OCI-LY1 (cell line): ENCODE measurements at regions not wholly inside any gene's neighbourhood (a gene's known extent, or its start where the extent isn't known, plus 50 kb on each side); places are given as distances from the start of the nearest gene placed in this dataset.

Source experiments
- H2AFZ ChIP-seq: fragments of 200-600 bp; sonication (generic), shearing (Covaris generic); 2 replicates; pipeline ENCODE4 v1.6.0; 2014; ENCODE audit warnings: antibody characterized with exemption, mild to moderate bottlenecking, low read length
- H3F3A ChIP-seq: fragments of 200-600 bp; sonication (generic), shearing (Covaris generic); 2 replicates; pipeline ENCODE4 v1.6.0; 2014; ENCODE audit warnings: mild to moderate bottlenecking, antibody characterized with exemption, low read length, moderate library complexity; ENCODE audit not compliant: insufficient read depth
- H3K27ac ChIP-seq: fragments of 200-600 bp; sonication (generic); 2 replicates; pipeline ENCODE4 v1.5.1; 2014; ENCODE audit warnings: low read length, mixed run types, mild to moderate bottlenecking, low read depth; ENCODE audit not compliant: poor library complexity, severe bottlenecking
- H3K27me3 ChIP-seq: fragments of 200-600 bp; sonication (generic); 2 replicates; pipeline ENCODE4 v1.6.0; 2014; ENCODE audit warnings: antibody characterized with exemption, mild to moderate bottlenecking, low read length, moderate library complexity; ENCODE audit not compliant: insufficient read depth
- H3K36me3 ChIP-seq: fragments of 200-600 bp; sonication (generic); 2 replicates; pipeline ENCODE4 v1.6.1; 2014; ENCODE audit warnings: mild to moderate bottlenecking, antibody characterized with exemption, low read length, moderate library complexity, mixed read lengths; ENCODE audit not compliant: insufficient read depth
- H3K4me1 ChIP-seq: fragments of 200-600 bp; sonication (generic); 2 replicates; pipeline ENCODE4 v1.5.1; 2014; ENCODE audit warnings: mild to moderate bottlenecking, low read length, moderate library complexity; ENCODE audit not compliant: insufficient read depth, severe bottlenecking
- H3K4me2 ChIP-seq: fragments of 200-600 bp; sonication (generic), shearing (Covaris generic); 2 replicates; pipeline ENCODE4 v1.6.1; 2014; ENCODE audit warnings: low read length
- H3K4me3 ChIP-seq: fragments of 200-600 bp; sonication (generic); 2 replicates; pipeline ENCODE4 v1.5.1; 2014; ENCODE audit warnings: low read length, low read depth, mild to moderate bottlenecking, mixed read lengths; ENCODE audit not compliant: poor library complexity, severe bottlenecking
- H3K79me2 ChIP-seq: fragments of 200-600 bp; shearing (Covaris generic); 2 replicates; pipeline ENCODE4 v1.6.1; 2016; ENCODE audit warnings: mixed run types, low read length, mixed read lengths; ENCODE audit not compliant: insufficient read depth
- H3K9ac ChIP-seq: fragments of 200-600 bp; sonication (generic), shearing (Covaris generic); 2 replicates; pipeline ENCODE4 v1.6.1; 2014; ENCODE audit warnings: mild to moderate bottlenecking, low read length, mixed read lengths
- H3K9me2 ChIP-seq: fragments of 200-600 bp; sonication (generic), shearing (Covaris generic); 2 replicates; pipeline ENCODE4 v1.6.1; 2014; ENCODE audit warnings: low read depth, mild to moderate bottlenecking, low read length, mixed read lengths
- H3K9me3 ChIP-seq: fragments of 200-600 bp; shearing (Covaris generic); 2 replicates; pipeline ENCODE4 v1.6.1; 2014; ENCODE audit warnings: low read length, mixed read lengths
- H4K20me1 ChIP-seq: fragments of 200-600 bp; sonication (generic), shearing (Covaris generic); 2 replicates; pipeline ENCODE4 v1.6.0; 2016; ENCODE audit warnings: mild to moderate bottlenecking, low read length; ENCODE audit not compliant: insufficient read depth
- CTCF ChIP-seq: fragments of 200-600 bp; sonication (generic), shearing (Covaris generic); IDR thresholded peaks from 2 replicates; pipeline ENCODE4 v1.5.1; 2017; ENCODE audit warnings: mild to moderate bottlenecking, antibody characterized with exemption, low read length, moderate library complexity, mixed read lengths
- EZH2 ChIP-seq: fragments of 200-600 bp; sonication (generic), shearing (Covaris generic); IDR thresholded peaks from 2 replicates; pipeline ENCODE4 v1.8.0; 2017; ENCODE audit warnings: borderline replicate concordance, mixed run types, mild to moderate bottlenecking, antibody characterized with exemption, low read length, moderate library complexity, mixed read lengths

GRCh38 chr3:24615177-24615576, 120.5 kb upstream of the THRB start:
- H3K27ac ChIP-seq, result no peak overlapping the region
- no peaks in the 10 kb centered on the region for H3K9me2 ChIP-seq
- no peaks in the 10 kb centered on the region for H3K4me1 ChIP-seq
- no peak overlapping the region for H2AFZ ChIP-seq
- H4K20me1 ChIP-seq, result no peaks in the 10 kb centered on the region
- TF ChIP-seq EZH2, result no peak
- no peak for TF ChIP-seq CTCF
- no peaks in the 10 kb centered on the region for H3K36me3 ChIP-seq
- H3K79me2 ChIP-seq, result no peaks in the 10 kb centered on the region
- no peaks in the 10 kb centered on the region for H3K9me3 ChIP-seq
- H3K9ac ChIP-seq, result no peak overlapping the region
- no peak overlapping the region for H3K4me2 ChIP-seq
- no peak overlapping the region for H3K4me3 ChIP-seq
- no peaks in the 10 kb centered on the region for H3K27me3 ChIP-seq
- H3F3A ChIP-seq, result no peaks in the 10 kb centered on the region

GRCh38 chr3:24616110-24616829, 121.6 kb upstream of the THRB start:
- Histone ChIP-seq H3K36me3 (no peaks in the 10 kb centered on the region), H3K79me2 (no peaks in the 10 kb centered on the region), H3K9ac (no peak overlapping the region), H3K4me2 (no peak overlapping the region), H2AFZ (no peak overlapping the region), H3K27me3 (no peaks in the 10 kb centered on the region), H4K20me1 (no peaks in the 10 kb centered on the region), H3K4me3 (no peak overlapping the region), H3F3A (no peaks in the 10 kb centered on the region), H3K4me1 (no peaks in the 10 kb centered on the region), H3K9me3 (no peaks in the 10 kb centered on the region), H3K27ac (no peak overlapping the region), H3K9me2 (no peaks in the 10 kb centered on the region)
- TF ChIP-seq CTCF, result no peak

GRCh38 chr3:24622138-24622537, 127.5 kb upstream of the THRB start:
- Histone ChIP-seq H3K9ac (no peak overlapping the region), H3K4me1 (no peaks in the 10 kb centered on the region), H3K27me3 (no peaks in the 10 kb centered on the region), H3K4me2 (no peak overlapping the region), H3K4me3 (no peak overlapping the region), H3K79me2 (no peaks in the 10 kb centered on the region), H3K9me3 (no peaks in the 10 kb centered on the region), H3K27ac (no peak overlapping the region), H3K9me2 (no peaks in the 10 kb centered on the region), H4K20me1 (no peaks in the 10 kb centered on the region), H2AFZ (no peak overlapping the region), H3F3A (no peaks in the 10 kb centered on the region), H3K36me3 (no peaks in the 10 kb centered on the region)
- TF ChIP-seq EZH2 (no peak), CTCF (no peak)
